PC-3 (cell line): ENCODE measurements at regions not wholly inside any gene's neighbourhood (a gene's known extent, or its start where the extent isn't known, plus 50 kb on each side); places are given as distances from the start of the nearest gene placed in this dataset.

Experiments used
- ATAC-seq: fragments of 200-7000 bp; cut with Tn5 transposase; 2 replicates; pipeline ENCODE4 v1.9.1; 2020; ENCODE audit warnings: mild to moderate bottlenecking, moderate library complexity
- BruUV-seq: library from RNA; stranded (reverse); fragments of 400-500 nt; replicated peaks from 2 replicates; lab custom pipeline; 2021; lab: Mats Ljungman, UMichigan
- CTCF ChIA-PET: fragments of 300-600 bp; sonication (Branson Sonifier 250); formaldehyde crosslinking; loops from one replicate; lab custom pipeline; 2022; ENCODE audit warnings: antibody characterized with exemption; lab: Charles Lee
- POLR2A ChIA-PET: fragments of 300-600 bp; sonication (Branson Sonifier 250); formaldehyde crosslinking; loops from one replicate; lab custom pipeline; 2022; ENCODE audit warnings: antibody characterized with exemption; ENCODE audit not compliant: unreplicated experiment; lab: Charles Lee
- DNase-seq: peaks from one replicate; pipeline ENCODE4 v3.0.0-alpha.2; 2015
- H2AFZ ChIP-seq: fragments of 300-600 bp; sonication (generic); 2 replicates; pipeline ENCODE4 v1.6.0; 2016; ENCODE audit warnings: antibody characterized with exemption, low read length
- H3F3A ChIP-seq: fragments of 300-600 bp; sonication (generic); one replicate; pipeline ENCODE4 v1.6.0; 2017; ENCODE audit warnings: antibody characterized with exemption, low read length, control low read depth, mild to moderate bottlenecking; ENCODE audit not compliant: unreplicated experiment
- H3K27ac ChIP-seq: fragments of 300-600 bp; sonication (generic); 2 replicates; pipeline ENCODE4 v1.5.1; 2016; ENCODE audit warnings: mild to moderate bottlenecking, low read length
- H3K27me3 ChIP-seq: fragments of 300-600 bp; sonication (generic); 2 replicates; pipeline ENCODE4 v1.6.1; 2016; ENCODE audit warnings: low read length, mixed read lengths
- H3K36me3 ChIP-seq: fragments of 300-600 bp; sonication (generic); 2 replicates; pipeline ENCODE4 v1.6.1; 2016; ENCODE audit warnings: low read depth, mixed run types, low read length, mixed read lengths
- H3K4me1 ChIP-seq: fragments of 300-600 bp; sonication (generic); 2 replicates; pipeline ENCODE4 v1.5.1; 2016; ENCODE audit warnings: low read length; ENCODE audit not compliant: insufficient read depth
- H3K4me2 ChIP-seq: fragments of 300-600 bp; sonication (generic); 2 replicates; pipeline ENCODE4 v1.6.0; 2016; ENCODE audit warnings: low read length
- H3K4me3 ChIP-seq: fragments of 300-600 bp; sonication (generic); 2 replicates; pipeline ENCODE4 v1.5.1; 2016; ENCODE audit warnings: mild to moderate bottlenecking, low read length, mixed read lengths
- H3K79me2 ChIP-seq: fragments of 300-600 bp; sonication (generic); 2 replicates; pipeline ENCODE4 v1.6.1; 2017; ENCODE audit warnings: low read length, mixed read lengths
- H3K9ac ChIP-seq: fragments of 300-600 bp; sonication (generic); 2 replicates; pipeline ENCODE4 v1.6.0; 2016; ENCODE audit warnings: mild to moderate bottlenecking, low read length
- H3K9me2 ChIP-seq: fragments of 300-600 bp; sonication (generic); replicated peaks from 2 replicates; pipeline ENCODE4 v1.6.1; 2016; ENCODE audit warnings: mixed run types, low read length, mixed read lengths
- H3K9me3 ChIP-seq: fragments of 300-600 bp; sonication (generic); 2 replicates; pipeline ENCODE4 v1.6.1; 2016; ENCODE audit warnings: low read length, mixed read lengths
- H4K20me1 ChIP-seq: fragments of 300-600 bp; sonication (generic); 2 replicates; pipeline ENCODE4 v1.6.1; 2016; ENCODE audit warnings: low read length, mixed read lengths
- CTCF ChIP-seq: fragments of 300-600 bp; sonication (generic); conservative IDR thresholded peaks from 2 replicates; pipeline ENCODE4 v1.5.1; 2017; ENCODE audit warnings: antibody characterized with exemption, low read depth, mild to moderate bottlenecking, low read length
- EZH2 ChIP-seq: fragments of 300-600 bp; sonication (generic); IDR thresholded peaks from one replicate; pipeline ENCODE4 v1.6.1; 2017; ENCODE audit warnings: antibody characterized with exemption, mild to moderate bottlenecking, low read length; ENCODE audit not compliant: unreplicated experiment
- EZH2phosphoT487 ChIP-seq: fragments of 300-600 bp; sonication (generic); IDR thresholded peaks from 2 replicates; pipeline ENCODE4 v1.6.1; 2018; ENCODE audit warnings: mild to moderate bottlenecking, antibody characterized with exemption, low read length, borderline replicate concordance
- intact Hi-C: fragments of 100-400 bp; cut with micrococcal nuclease; formaldehyde crosslinking; loops from 2 replicates; pipeline ENCODE4 v1.9.0; 2023

DNA sequence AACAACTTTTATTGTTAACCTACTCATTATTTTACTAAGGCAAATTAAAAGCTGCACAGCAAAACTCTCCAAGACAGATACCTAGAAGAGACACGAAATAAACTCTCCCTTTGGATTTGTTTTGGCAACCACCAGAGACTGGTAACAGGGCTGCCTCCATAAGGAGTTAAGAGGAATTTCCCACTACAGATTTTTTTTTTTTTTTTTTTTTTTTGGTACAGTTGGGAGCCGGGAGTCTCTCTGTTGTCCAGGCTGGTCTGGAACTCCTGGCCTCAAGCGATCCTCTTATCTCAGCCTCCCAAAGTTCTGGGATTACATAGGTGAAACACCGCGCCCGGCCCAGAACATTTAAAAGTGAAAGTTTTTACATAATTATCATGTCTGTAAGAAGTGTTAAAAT lies 73.6 kb upstream of the VGLL4 start:
- BruUV-seq = no TSS peak
- Histone ChIP-seq H3K27ac (no peak overlapping the region), H3K4me3 (peak overlapping the region; percentile 75)

DNA sequence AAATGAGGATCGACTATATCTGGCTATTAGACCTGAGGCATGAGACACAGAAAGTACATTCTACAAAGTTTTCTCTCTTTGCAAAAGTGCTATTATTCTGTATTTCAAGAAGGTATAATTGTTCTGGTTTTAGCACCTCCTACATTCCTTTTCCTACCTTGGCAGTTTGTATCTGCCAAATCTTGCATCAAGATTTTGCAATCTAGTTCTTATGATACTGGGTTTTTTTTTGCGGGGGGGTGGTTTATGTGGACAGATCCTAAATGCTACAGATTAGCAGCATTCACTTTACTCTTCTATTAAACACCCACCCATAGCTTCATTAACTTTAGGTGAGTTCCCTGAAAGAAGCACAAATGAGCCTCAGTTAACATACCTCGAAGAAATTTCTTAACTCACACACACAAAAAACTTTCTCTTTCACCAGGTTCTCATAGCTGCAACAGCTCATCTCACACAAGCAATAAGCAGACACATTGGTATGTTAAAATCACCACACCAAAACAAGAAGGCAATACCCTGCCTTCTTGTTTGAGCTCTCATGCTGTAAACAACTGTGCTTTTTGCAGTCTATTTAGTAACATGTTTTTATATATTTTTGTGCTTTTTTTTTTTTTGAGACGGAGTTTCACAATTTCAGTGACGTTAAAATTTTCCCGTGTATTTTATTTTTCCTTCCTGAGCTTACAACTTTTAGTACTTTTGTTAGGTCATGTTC lies 73.0 kb upstream of the VGLL4 start:
- BruUV-seq = no TSS peak
- peak overlapping the region; percentile 75; the same call in 1 of the 2 replicates for H3K4me3 ChIP-seq
- ChIA-PET CTCF (interaction anchor here (0.6 to 0.7 kb wide), 2 partner anchors 294 to 326 kb away, joined by 5 read pairs; no protein-coding TSS in a partner anchor), POLR2A (interaction anchor here (0.6 kb wide), 1 partner anchor 12 kb away, joined by 11 read pairs; no protein-coding TSS in a partner anchor)
- H3K36me3 ChIP-seq = no peaks in the 10 kb centered on the region
- peaks cover 10% of the 10 kb centered on the region; the same call in 1 of the 2 replicates for H4K20me1 ChIP-seq
- peaks cover 71% of the 10 kb centered on the region for H3K79me2 ChIP-seq
- no peaks in the 10 kb centered on the region for H3F3A ChIP-seq
- no peaks in the 10 kb centered on the region for H3K9me2 ChIP-seq
- TF ChIP-seq EZH2 = no peak
- no peak for TF ChIP-seq EZH2phosphoT487
- TF ChIP-seq CTCF = no peak
- peak overlapping the region; percentile 88 for H3K4me2 ChIP-seq
- no peaks in the 10 kb centered on the region for H3K9me3 ChIP-seq
- intact Hi-C loops = loop anchor here (2.0 kb wide), 1 partner anchor 54 kb away; no protein-coding TSS in a partner anchor
- ATAC-seq (no peak), DNase-seq (no peak)
- peaks cover 26% of the 10 kb centered on the region for H3K4me1 ChIP-seq
- no peak overlapping the region for H3K27ac ChIP-seq
- no peaks in the 10 kb centered on the region for H3K27me3 ChIP-seq
- no peak overlapping the region for H2AFZ ChIP-seq
- H3K9ac ChIP-seq = no peak overlapping the region

More for the DNA sequence above, 73.6 kb upstream of the VGLL4 start:
- Histone ChIP-seq H3K9ac (0 out of 2 replicates have a peak overlapping the region, but pooled peaks have one; percentile 69), H3K9me2 (no peaks in the 10 kb centered on the region), H3K36me3 (no peaks in the 10 kb centered on the region), H2AFZ (peak overlapping the region; percentile 75; the same call in 1 of the 2 replicates), H4K20me1 (peaks cover 10% of the 10 kb centered on the region; the same call in 1 of the 2 replicates), H3K79me2 (peaks cover 65% of the 10 kb centered on the region), H3K4me1 (peaks cover 26% of the 10 kb centered on the region), H3F3A (no peaks in the 10 kb centered on the region), H3K9me3 (no peaks in the 10 kb centered on the region), H3K4me2 (peak overlapping the region; percentile 88), H3K27me3 (no peaks in the 10 kb centered on the region)
- TF ChIP-seq EZH2phosphoT487 (no peak), EZH2 (no peak), CTCF (no peak)
- CTCF ChIA-PET = interaction anchor here (0.6 to 0.7 kb wide), 2 partner anchors 293 to 325 kb away, joined by 5 read pairs; no protein-coding TSS in a partner anchor
- no peak for ATAC-seq
- POLR2A ChIA-PET = interaction anchor here (0.6 kb wide), 1 partner anchor 13 kb away, joined by 11 read pairs; no protein-coding TSS in a partner anchor
- intact Hi-C loops = loop anchor here (2.0 kb wide), 1 partner anchor 54 kb away; no protein-coding TSS in a partner anchor
- no peak for DNase-seq
